Left lung (tissue), 4 donors: ENCODE measurements at regions not wholly inside any gene's neighbourhood (a gene's known extent, or its start where the extent isn't known, plus 50 kb on each side); places are given as distances from the start of the nearest gene placed in this dataset.

Source experiments
- ATAC-seq: fragments of 200-7000 bp; cut with Tn5 transposase; one replicate; pipeline ENCODE4 v1.9.1; 2020; ENCODE audit warnings: moderate library complexity
- DNase-seq, 4 donors: peaks; one replicate each; pipeline ENCODE4 v3.0.0-alpha.2; 2013 to 2020
- H3K27ac ChIP-seq, 2 donors: fragments of 200-600 bp; sonication (generic) in 1 of 2; one replicate each; pipeline versions ENCODE4 v1.5.0 to v1.8.0; 2020 to 2021
- H3K27me3 ChIP-seq, 2 donors: fragments of 200-600 bp; sonication (generic) in 1 of 2; one replicate each; pipeline versions ENCODE4 v1.5.0 to v1.8.0; 2020 to 2021
- H3K36me3 ChIP-seq, 2 donors: fragments of 200-600 bp; sonication (generic) in 1 of 2; one replicate each; pipeline versions ENCODE4 v1.5.0 to v1.8.0; 2020 to 2021
- H3K4me1 ChIP-seq, 2 donors: fragments of 200-600 bp; one replicate each; pipeline ENCODE4 v1.8.0; 2021
- H3K4me3 ChIP-seq, 2 donors: fragments of 200-600 bp; sonication (generic) in 1 of 2; one replicate each; pipeline versions ENCODE4 v1.5.0 to v1.8.0; 2020 to 2021; ENCODE audit warnings: mild to moderate bottlenecking in 1 of 2
- H3K9me3 ChIP-seq, 2 donors: fragments of 200-600 bp; sonication (generic) in 1 of 2; one replicate each; pipeline versions ENCODE4 v1.5.0 to v1.8.0; 2020 to 2021
- CTCF ChIP-seq, 2 donors: fragments of 200-600 bp; sonication (generic) in 1 of 2; IDR thresholded peaks; one replicate each; pipeline versions ENCODE4 v1.5.0 to v1.8.0; 2021; ENCODE audit warnings: antibody characterized with exemption in 2 of 2
- intact Hi-C, 2 donors: fragments of 100-400 bp; cut with DNase I; formaldehyde crosslinking; loops; one replicate each; pipeline versions ENCODE4 v1.11.2 to v1.14.2; 2022
- donor health status: DM: no; HTN: yes; CAD: no.
- donor health status: DM: no; HTN: no; CAD: no.

GRCh38 chr13:33940898-33941297 is 122.9 kb downstream of the RFC3 start:
- TF ChIP-seq CTCF (IDR thresholded peaks at IDR 0.05), result no peak
- DNase-seq (no peak), ATAC-seq (no peak)
- no peaks in the 10 kb centered on the region for H3K4me1 ChIP-seq
- H3K27ac ChIP-seq, result no peak overlapping the region
- H3K4me3 ChIP-seq, result no peak overlapping the region
- intact Hi-C loops, result no loop called here
- no peaks in the 10 kb centered on the region for H3K36me3 ChIP-seq
- no peaks in the 10 kb centered on the region for H3K9me3 ChIP-seq
- no peaks in the 10 kb centered on the region for H3K27me3 ChIP-seq

GRCh38 chr13:33945477-33945876 is 127.5 kb downstream of the RFC3 start:
- H3K9me3 ChIP-seq, result no peaks in the 10 kb centered on the region
- no peak overlapping the region for H3K27ac ChIP-seq
- intact Hi-C loops, result no loop called here
- H3K36me3 ChIP-seq, result no peaks in the 10 kb centered on the region
- ATAC-seq, result no peak
- H3K4me3 ChIP-seq, result no peak overlapping the region
- no peaks in the 10 kb centered on the region for H3K4me1 ChIP-seq
- H3K27me3 ChIP-seq, result no peaks in the 10 kb centered on the region
- no peak for TF ChIP-seq CTCF (IDR thresholded peaks at IDR 0.05)
- no peak for DNase-seq

GRCh38 chr13:33953203-33953602 is 135.3 kb downstream of the RFC3 start:
- Histone ChIP-seq H3K4me3 (no peak overlapping the region), H3K9me3 (no peaks in the 10 kb centered on the region), H3K27ac (no peak overlapping the region), H3K36me3 (no peaks in the 10 kb centered on the region), H3K27me3 (no peaks in the 10 kb centered on the region), H3K4me1 (no peaks in the 10 kb centered on the region)
- intact Hi-C loops, result no loop called here
- no peak for ATAC-seq
- no peak for DNase-seq
- TF ChIP-seq CTCF (IDR thresholded peaks at IDR 0.05), result no peak

GRCh38 chr13:33953781-33954180 is 135.8 kb downstream of the RFC3 start:
- ATAC-seq, result no peak

GRCh38 chr13:33956346-33956745 is 138.4 kb downstream of the RFC3 start:
- Histone ChIP-seq H3K9me3 (no peaks in the 10 kb centered on the region), H3K4me1 (no peaks in the 10 kb centered on the region), H3K27ac (no peak overlapping the region), H3K27me3 (no peaks in the 10 kb centered on the region), H3K4me3 (no peak overlapping the region), H3K36me3 (no peaks in the 10 kb centered on the region)
- no peak for DNase-seq
- intact Hi-C loops, result no loop called here
- ATAC-seq, result no peak
- no peak for TF ChIP-seq CTCF (IDR thresholded peaks at IDR 0.05)

More at GRCh38 chr13:33953781-33954180, 135.8 kb downstream of the RFC3 start:
- no peak overlapping the region for H3K27ac ChIP-seq
- TF ChIP-seq CTCF (IDR thresholded peaks at IDR 0.05), result no peak
- no peaks in the 10 kb centered on the region for H3K4me1 ChIP-seq
- H3K9me3 ChIP-seq, result no peaks in the 10 kb centered on the region
- no peak for DNase-seq
- H3K36me3 ChIP-seq, result no peaks in the 10 kb centered on the region
- intact Hi-C loops, result no loop called here
- H3K4me3 ChIP-seq, result no peak overlapping the region
- no peaks in the 10 kb centered on the region for H3K27me3 ChIP-seq
